ENCODE measurements at regions not wholly inside any gene's neighbourhood (a gene's known extent, or its start where the extent isn't known, plus 50 kb on each side); places are given as distances from the start of the nearest gene placed in this dataset.
"Not testable (repeated sequence)": the region's sequence is repeated elsewhere in the genome, so short reads cannot be mapped to it uniquely, and the experiment has no call there.

DNA sequence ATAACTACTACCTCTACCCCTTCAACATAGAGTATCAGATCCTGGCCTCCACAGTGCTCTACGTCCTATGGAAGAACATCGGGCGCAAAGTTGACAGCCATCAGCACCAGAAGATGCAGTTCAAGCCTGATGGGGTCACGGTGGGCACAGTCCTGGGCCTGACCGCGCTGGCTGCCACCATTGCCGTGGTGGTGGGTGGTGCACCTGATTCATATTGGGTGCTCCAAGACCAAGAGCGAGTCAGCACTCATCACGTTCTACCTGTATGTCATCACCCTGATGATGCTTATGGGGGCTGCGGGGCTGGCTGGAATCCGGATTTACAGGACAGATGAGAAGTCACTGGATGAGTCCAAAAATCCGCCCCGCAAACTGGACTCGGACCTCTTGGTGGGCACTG is 846.4 kb downstream of the RPIA start:
- not testable (repeated sequence) for DNase-seq (ENCODE audit: low spot score)

DNA sequence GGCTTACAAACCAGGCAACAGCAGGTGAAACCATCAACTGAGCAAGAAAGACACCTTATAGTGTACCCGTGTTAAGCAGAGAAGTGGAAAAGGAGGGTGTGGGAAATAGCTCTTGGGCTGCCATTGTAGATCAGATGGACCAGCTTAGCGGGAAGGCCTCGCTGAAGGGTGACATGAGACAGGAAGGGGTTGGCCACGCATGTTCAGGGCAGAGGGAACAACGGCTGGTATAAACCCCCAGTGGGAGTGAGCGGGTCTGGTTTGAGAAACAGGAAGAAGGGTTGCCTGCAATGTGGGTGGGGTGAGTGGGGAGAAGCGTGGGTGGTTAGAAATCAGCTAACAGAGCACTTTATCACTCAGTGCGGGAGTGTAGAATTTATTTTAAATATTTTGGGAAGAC is 852.6 kb downstream of the RPIA start:
- DNase-seq (ENCODE audit: low spot score) = not testable (repeated sequence)

- not testable (repeated sequence) for DNase-seq (ENCODE audit: low spot score)
Measured at GRCh38 chr2:89579154-89579553, 887.7 kb downstream of the RPIA start.

DNA sequence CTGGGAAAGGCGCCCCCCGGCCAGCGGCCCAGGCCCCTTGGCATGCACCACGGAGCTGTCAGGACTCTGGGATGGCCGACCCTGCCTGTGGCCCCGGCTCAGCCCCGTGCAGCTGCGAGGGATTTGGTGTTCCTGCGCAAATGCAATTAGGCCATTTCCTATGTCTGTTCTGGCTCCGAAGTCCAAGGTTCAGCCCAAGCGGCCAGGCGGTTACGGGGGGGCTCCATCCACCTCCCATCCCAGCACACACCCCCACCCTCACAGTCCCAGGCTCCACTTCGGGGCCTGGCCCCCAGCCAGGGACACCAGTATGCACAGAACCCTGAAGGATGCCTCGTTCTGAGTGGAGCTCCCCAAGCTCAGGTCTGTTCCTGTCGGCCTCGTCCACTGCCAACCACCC is 891.3 kb downstream of the RPIA start:
- not testable (repeated sequence) for DNase-seq (ENCODE audit: low spot score)

- not testable (repeated sequence) for DNase-seq (ENCODE audit: low spot score)
Measured at GRCh38 chr2:89584046-89584445, 892.6 kb downstream of the RPIA start.

DNA sequence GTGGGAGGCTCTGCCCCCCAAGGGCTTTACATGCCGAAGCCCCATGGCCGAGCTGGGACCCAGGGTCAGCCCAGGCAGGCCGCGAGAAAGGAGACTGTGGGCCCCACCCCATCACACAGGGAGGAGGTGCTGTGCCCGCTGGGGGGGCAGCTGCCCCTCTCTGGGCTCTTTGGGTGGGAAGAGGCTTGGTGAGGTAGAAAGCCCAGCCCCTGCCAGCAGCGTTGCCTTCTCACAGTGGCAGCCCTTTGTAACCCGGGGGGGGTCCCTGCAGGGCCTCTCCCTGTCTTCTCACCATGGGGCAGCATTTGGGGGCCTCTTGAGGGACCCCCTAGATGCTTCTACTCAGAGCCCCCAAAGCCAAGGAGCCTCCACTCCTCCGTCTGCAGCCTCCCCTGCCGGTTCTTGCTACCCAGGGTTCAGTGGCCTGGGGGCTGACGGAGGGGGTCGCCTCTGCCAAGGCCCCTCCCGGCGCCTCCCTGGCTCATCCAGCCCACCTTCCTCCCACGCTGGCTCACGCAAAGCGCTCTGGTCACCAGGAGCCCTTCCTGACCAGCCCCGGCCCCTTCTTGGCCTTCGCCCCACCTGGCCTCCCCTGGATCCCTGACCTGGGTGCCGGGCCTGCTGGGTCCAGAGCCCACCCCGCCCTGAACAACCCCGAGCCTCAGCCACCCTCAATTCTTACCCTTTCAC is 893.5 kb downstream of the RPIA start:
- DNase-seq (ENCODE audit: low spot score) = not testable (repeated sequence)

DNA sequence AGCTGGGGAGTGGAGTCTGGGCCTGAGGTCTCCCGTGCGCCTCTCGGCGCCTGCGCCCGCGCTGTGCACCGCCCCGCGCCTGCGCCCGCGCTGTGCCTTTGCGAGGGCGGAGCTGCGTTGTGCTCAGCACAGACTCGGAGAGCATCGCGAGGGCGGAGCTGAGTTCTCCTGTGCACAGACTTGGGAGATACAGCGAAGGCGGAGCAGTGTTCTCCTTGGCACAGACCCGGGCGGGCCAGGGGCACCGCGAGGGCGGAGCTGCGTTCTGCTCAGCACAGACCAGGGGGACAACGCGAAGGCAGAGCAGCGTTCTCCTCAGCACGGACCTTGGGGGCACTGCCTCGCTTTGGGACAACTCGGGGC is 894.1 kb downstream of the RPIA start:
- DNase-seq (ENCODE audit: low spot score) = peak; percentile 31

DNA sequence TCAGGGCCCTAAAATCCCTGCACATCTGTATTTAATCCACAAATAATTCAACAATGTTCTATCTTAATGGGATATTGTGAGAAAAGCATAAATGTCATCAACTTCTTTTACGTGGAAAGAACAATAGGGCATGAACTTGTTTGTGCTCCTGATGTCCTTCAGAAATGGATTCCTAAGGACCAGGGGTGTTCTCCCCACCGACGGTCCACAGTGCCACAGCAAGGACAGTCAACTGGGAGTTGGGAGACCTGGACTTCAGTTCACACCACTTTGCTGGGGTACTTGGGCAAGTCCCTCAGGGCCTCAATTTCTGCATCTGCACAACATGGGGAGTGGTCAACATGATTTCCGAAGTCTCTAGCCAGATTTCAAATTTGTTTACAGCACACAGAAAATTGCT is 908.4 kb downstream of the RPIA start:
- not testable (repeated sequence) for DNase-seq (ENCODE audit: low spot score)

- not testable (repeated sequence) for DNase-seq (ENCODE audit: low spot score)
Measured at GRCh38 chr2:89606514-89606913, 915.0 kb downstream of the RPIA start.

- not testable (repeated sequence) for DNase-seq (ENCODE audit: low spot score)
Measured at GRCh38 chr2:89610207-89610926, 918.9 kb downstream of the RPIA start.

GRCh38 chr2:89610927-89611515 is 919.5 kb downstream of the RPIA start:
- not testable (repeated sequence) for DNase-seq (ENCODE audit: low spot score)

DNA sequence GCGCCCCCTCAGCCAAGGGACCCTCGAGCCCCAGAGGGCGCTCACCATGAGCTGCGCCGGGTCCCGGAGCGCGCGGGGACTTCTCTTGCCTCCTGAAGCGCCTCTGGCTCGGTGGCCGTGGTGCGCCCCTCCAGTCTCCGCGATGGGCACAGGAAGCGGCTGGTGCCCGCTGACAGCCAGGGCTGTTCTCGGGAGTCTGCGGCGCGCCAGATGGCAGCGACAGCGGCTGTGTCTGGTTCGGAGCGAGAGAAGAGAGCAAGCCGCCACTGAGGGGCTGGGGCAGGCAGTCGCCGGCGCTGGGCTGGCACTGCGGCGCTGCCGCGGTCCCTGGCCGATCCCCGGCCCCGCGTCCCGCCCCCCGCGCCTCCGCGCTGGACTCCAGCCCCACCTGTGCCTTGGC is 920.2 kb downstream of the RPIA start:
- not testable (repeated sequence) for DNase-seq (ENCODE audit: low spot score)

DNA sequence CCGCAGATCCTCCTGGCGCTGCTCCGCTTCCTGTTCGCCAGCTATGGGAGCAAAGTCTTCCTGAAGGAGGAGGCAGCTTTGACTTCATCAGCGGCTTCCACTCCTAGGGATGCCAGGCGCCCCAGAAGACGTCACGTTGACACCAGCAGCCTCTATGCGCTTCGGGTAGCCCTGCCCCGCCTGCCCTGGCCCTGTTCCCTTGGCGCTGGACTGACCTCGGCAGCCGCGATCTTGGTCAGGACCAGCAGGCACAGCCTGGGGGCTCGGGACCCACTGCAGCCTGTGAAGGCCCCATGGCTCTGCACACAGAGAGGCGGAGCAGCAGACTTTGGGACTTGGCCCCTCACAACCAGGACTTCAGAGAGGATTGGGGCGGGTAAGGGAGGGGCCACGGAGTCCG is 957.8 kb downstream of the RPIA start:
- DNase-seq (ENCODE audit: low spot score) = not testable (repeated sequence)

- DNase-seq (ENCODE audit: low spot score) = not testable (repeated sequence)
Measured at GRCh38 chr2:89679254-89679653, 987.8 kb downstream of the RPIA start.
